Nephron (organoid): ENCODE measurements at regions not wholly inside any gene's neighbourhood (a gene's known extent, or its start where the extent isn't known, plus 50 kb on each side); places are given as distances from the start of the nearest gene placed in this dataset.
A peak's percentile ranks its signal among the peaks of the same experiment; 100 is the strongest.

Experiments
- H3K27ac Mint-ChIP-seq, 3 experiments: 2 replicates each; pipeline ENCODE4 v1.8.0; 2020; ENCODE audit warnings: mixed read lengths in 3 of 3, mild to moderate bottlenecking in 2 of 3, moderate library complexity in 1 of 3
- H3K27me3 Mint-ChIP-seq: 2 replicates; pipeline ENCODE4 v1.8.0; 2021; ENCODE audit warnings: low read depth, mild to moderate bottlenecking, moderate library complexity, mixed read lengths
- H3K36me3 Mint-ChIP-seq: 2 replicates; pipeline ENCODE4 v1.8.0; 2020; ENCODE audit warnings: low read depth, mixed read lengths
- H3K4me1 Mint-ChIP-seq: 2 replicates; pipeline ENCODE4 v1.8.0; 2020; ENCODE audit warnings: mixed read lengths
- H3K4me3 Mint-ChIP-seq, 3 experiments: 2 replicates each; pipeline ENCODE4 v1.8.0; 2020; ENCODE audit warnings: mild to moderate bottlenecking in 3 of 3, mixed read lengths in 3 of 3, moderate library complexity in 2 of 3
- H3K9me3 Mint-ChIP-seq: 2 replicates; pipeline ENCODE4 v1.8.0; 2020; ENCODE audit warnings: mixed read lengths
- CTCF ChIP-seq, 3 experiments: fragments of 200-600 bp; sonication (generic); IDR thresholded peaks; one replicate each; pipeline ENCODE4 v1.5.0; 2021; ENCODE audit warnings: antibody characterized with exemption in 3 of 3; ENCODE audit not compliant: unreplicated experiment in 3 of 3

GRCh38 chr15:95247071-95247984 lies 1016.0 kb downstream of the MCTP2 start:
- Mint-ChIP-seq H3K27ac (no peak overlapping the region), H3K9me3 (peaks cover 3% of the 10 kb centered on the region), H3K27me3 (peaks cover 4% of the 10 kb centered on the region), H3K36me3 (no peaks in the 10 kb centered on the region), H3K4me1 (no peaks in the 10 kb centered on the region), H3K4me3 (no peak overlapping the region)
- TF ChIP-seq CTCF (IDR thresholded peaks at IDR 0.05; ENCODE audit: unreplicated experiment in 3 of 3), result no peak

GRCh38 chr15:95249524-95249923 lies 1018.2 kb downstream of the MCTP2 start:
- TF ChIP-seq CTCF (IDR thresholded peaks at IDR 0.05; ENCODE audit: unreplicated experiment in 3 of 3), result no peak
- Mint-ChIP-seq H3K4me1 (no peaks in the 10 kb centered on the region), H3K36me3 (no peaks in the 10 kb centered on the region)

GRCh38 chr15:95252404-95252803 lies 1021.0 kb downstream of the MCTP2 start:
- no peak for TF ChIP-seq CTCF (IDR thresholded peaks at IDR 0.05; ENCODE audit: unreplicated experiment in 3 of 3)
- Mint-ChIP-seq H3K27ac (peak overlapping the region in 2 of 3 experiments; percentile 6 to 60), H3K4me1 (no peaks in the 10 kb centered on the region), H3K9me3 (peaks cover 6% of the 10 kb centered on the region), H3K4me3 (no peak overlapping the region), H3K36me3 (peaks cover 7% of the 10 kb centered on the region), H3K27me3 (no peaks in the 10 kb centered on the region)

More at GRCh38 chr15:95249524-95249923, 1018.2 kb downstream of the MCTP2 start:
- H3K27ac Mint-ChIP-seq, result no peak overlapping the region
- H3K9me3 Mint-ChIP-seq, result peaks cover 3% of the 10 kb centered on the region
- H3K4me3 Mint-ChIP-seq, result no peak overlapping the region
- no peaks in the 10 kb centered on the region for H3K27me3 Mint-ChIP-seq

- TF ChIP-seq CTCF (IDR thresholded peaks at IDR 0.05; ENCODE audit: unreplicated experiment in 3 of 3), result no peak
- H3K36me3 Mint-ChIP-seq, result peaks cover 7% of the 10 kb centered on the region
- peaks cover 3% of the 10 kb centered on the region for H3K9me3 Mint-ChIP-seq
- peaks cover 6% of the 10 kb centered on the region for H3K4me1 Mint-ChIP-seq
- H3K27me3 Mint-ChIP-seq, result no peaks in the 10 kb centered on the region
- H3K27ac Mint-ChIP-seq, result peak overlapping the region; percentile 19 to 35 (median 32)
- no peak overlapping the region for H3K4me3 Mint-ChIP-seq
These were observed 1022.9 kb downstream of the MCTP2 start for GRCh38 chr15:95254263-95254662.

- Mint-ChIP-seq H3K27me3 (peaks cover 3% of the 10 kb centered on the region), H3K36me3 (peaks cover 7% of the 10 kb centered on the region), H3K27ac (peak overlapping the region; percentile 93 to 98 (median 93)), H3K9me3 (peaks cover 3% of the 10 kb centered on the region), H3K4me3 (peak overlapping the region in 2 of 3 experiments; percentile 2 to 31), H3K4me1 (peaks cover 47% of the 10 kb centered on the region)
- peak; percentile 77 to 87 (median 81) for TF ChIP-seq CTCF (IDR thresholded peaks at IDR 0.05; ENCODE audit: unreplicated experiment in 3 of 3)
These were observed 1028.2 kb downstream of the MCTP2 start for GRCh38 chr15:95259513-95259912.
